Lower lobe of right lung (tissue), 2 donors: ENCODE measurements at regions not wholly inside any gene's neighbourhood (a gene's known extent, or its start where the extent isn't known, plus 50 kb on each side); places are given as distances from the start of the nearest gene placed in this dataset.

Experiments
- ATAC-seq, 2 donors: fragments of 200-7000 bp; cut with Tn5 transposase; one replicate each; pipeline ENCODE4 v1.9.1; 2020 to 2022; ENCODE audit warnings: mild to moderate bottlenecking in 2 of 2, moderate library complexity in 2 of 2
- DNase-seq: peaks from one replicate; pipeline ENCODE4 v3.0.0-alpha.2; 2020
- H3K27ac ChIP-seq: fragments of 200-600 bp; one replicate; pipeline ENCODE4 v1.8.0; 2022
- H3K27me3 ChIP-seq: fragments of 200-600 bp; one replicate; pipeline ENCODE4 v1.8.0; 2022; ENCODE audit warnings: low read depth
- H3K36me3 ChIP-seq: fragments of 200-600 bp; one replicate; pipeline ENCODE4 v1.8.0; 2022; ENCODE audit warnings: mild to moderate bottlenecking
- H3K4me1 ChIP-seq: fragments of 200-600 bp; one replicate; pipeline ENCODE4 v1.8.0; 2022
- H3K4me3 ChIP-seq: fragments of 200-600 bp; one replicate; pipeline ENCODE4 v1.8.0; 2022; ENCODE audit warnings: mild to moderate bottlenecking
- H3K9me3 ChIP-seq: fragments of 200-600 bp; one replicate; pipeline ENCODE4 v1.8.0; 2022
- intact Hi-C: fragments of 100-400 bp; cut with DNase I; formaldehyde crosslinking; loops from one replicate; pipeline ENCODE4 v1.11.0; 2022
- TF ChIP-seq, protein P1 (sequence below): fragments of 200-600 bp; IDR thresholded peaks from one replicate; pipeline ENCODE4 v1.8.0; 2022; ENCODE audit warnings: antibody characterized with exemption, mild to moderate bottlenecking
- donor health status: DM: no; HTN: yes; CAD: no; lungs with severe emphysema.

DNA sequence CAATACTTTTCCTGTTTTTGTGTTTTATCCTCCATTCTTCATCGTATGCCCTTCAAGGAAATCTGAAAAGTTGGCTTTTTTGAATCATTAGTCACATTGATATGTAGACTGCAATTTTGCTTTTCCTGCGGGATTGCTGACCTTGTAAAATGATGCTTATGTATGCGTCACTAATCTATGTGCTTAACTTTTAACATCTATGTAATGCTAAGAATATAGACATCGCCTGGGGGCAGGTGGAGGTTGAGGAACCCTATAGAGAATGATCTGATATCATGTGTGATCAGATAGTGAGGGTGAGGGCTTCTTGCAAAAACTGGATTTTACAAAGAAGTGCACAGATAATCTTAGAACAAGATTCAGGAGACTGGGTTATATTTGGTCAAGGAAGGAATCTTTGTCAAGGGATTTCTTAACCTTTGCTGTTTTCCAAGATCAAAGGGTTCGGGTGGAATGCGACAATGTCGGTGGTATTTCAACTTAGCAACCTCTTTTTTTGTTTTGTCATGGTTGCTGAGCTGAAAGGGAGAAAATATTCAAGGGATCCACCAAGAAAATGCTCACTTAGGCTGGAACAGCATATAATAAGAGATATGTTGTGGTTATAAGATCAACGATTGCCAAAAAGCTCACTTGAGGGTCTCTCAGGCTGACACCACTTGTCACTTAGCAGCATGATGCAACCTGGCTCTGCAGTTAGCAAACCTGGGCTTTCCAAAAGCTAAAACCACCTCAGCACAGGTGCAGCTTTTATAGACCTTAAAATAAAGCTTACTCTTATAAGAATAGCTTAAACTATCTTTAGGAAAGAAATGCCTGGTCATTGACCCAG lies 70.6 kb upstream of the PUDP start:
- Histone ChIP-seq H3K27me3 (no peaks in the 10 kb centered on the region), H3K27ac (no peak overlapping the region), H3K4me1 (no peaks in the 10 kb centered on the region), H3K36me3 (no peaks in the 10 kb centered on the region), H3K9me3 (no peaks in the 10 kb centered on the region), H3K4me3 (no peak overlapping the region)
- no peak for ATAC-seq
- TF ChIP-seq, protein P1, sequence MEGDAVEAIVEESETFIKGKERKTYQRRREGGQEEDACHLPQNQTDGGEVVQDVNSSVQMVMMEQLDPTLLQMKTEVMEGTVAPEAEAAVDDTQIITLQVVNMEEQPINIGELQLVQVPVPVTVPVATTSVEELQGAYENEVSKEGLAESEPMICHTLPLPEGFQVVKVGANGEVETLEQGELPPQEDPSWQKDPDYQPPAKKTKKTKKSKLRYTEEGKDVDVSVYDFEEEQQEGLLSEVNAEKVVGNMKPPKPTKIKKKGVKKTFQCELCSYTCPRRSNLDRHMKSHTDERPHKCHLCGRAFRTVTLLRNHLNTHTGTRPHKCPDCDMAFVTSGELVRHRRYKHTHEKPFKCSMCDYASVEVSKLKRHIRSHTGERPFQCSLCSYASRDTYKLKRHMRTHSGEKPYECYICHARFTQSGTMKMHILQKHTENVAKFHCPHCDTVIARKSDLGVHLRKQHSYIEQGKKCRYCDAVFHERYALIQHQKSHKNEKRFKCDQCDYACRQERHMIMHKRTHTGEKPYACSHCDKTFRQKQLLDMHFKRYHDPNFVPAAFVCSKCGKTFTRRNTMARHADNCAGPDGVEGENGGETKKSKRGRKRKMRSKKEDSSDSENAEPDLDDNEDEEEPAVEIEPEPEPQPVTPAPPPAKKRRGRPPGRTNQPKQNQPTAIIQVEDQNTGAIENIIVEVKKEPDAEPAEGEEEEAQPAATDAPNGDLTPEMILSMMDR, result no peak
- intact Hi-C loops, result no loop called here
- no peak for DNase-seq

DNA sequence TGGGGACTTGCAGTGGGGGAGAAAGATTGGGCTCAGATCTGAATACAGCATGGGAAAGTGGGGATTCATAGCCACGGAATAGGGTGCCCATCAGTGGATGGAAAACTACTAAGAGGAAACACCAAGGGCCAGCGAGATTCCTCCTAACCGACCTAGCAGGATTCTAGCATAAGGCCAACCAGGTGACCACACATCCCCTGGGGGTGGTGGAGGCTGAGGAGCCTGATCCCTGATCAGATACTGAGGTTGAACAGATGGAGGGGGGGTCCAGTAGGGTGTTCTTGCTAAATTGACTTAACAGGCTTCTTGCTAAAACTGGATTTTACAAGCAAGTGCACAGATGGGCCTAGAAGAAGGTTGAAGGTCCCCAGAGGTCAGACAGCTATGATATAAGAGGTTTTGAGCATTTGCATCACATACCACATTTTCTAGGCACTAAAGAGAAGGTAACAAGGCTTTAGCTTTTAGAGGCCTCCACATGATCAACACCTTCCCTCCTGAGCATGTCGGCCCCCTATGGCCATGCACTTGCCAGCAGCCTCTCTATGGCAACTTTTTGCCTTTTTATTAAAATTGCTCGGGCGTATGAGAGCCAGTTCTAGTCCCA lies 69.1 kb upstream of the PUDP start:
- Histone ChIP-seq H3K4me3 (no peak overlapping the region), H3K36me3 (no peaks in the 10 kb centered on the region), H3K4me1 (no peaks in the 10 kb centered on the region), H3K9me3 (no peaks in the 10 kb centered on the region), H3K27ac (no peak overlapping the region), H3K27me3 (no peaks in the 10 kb centered on the region)
- TF ChIP-seq, protein P1, result no peak
- intact Hi-C loops, result no loop called here
- DNase-seq (no peak), ATAC-seq (no peak)

DNA sequence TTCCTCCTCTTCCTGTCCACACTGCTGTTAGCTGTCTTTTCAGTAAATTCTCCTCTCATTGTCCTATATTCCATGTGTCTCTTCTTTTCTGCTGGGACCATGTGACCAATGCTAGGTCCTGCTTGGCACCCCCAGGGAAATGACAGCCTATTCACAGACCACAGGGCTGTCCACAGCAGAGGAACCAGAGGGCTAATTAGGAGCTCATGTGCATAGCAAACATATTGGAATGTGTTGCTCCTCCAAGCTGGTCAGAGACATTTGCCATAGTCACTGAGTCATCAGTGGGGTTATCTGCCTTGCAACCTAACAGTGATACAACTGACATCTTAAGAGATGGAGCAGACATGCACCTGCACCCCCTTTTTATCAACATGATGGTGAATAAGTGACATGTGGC lies 67.9 kb upstream of the PUDP start:
- DNase-seq, result no peak
- no peak for ATAC-seq
- Histone ChIP-seq H3K27me3 (no peaks in the 10 kb centered on the region), H3K4me1 (no peaks in the 10 kb centered on the region), H3K4me3 (no peak overlapping the region), H3K9me3 (no peaks in the 10 kb centered on the region), H3K27ac (no peak overlapping the region), H3K36me3 (no peaks in the 10 kb centered on the region)
- intact Hi-C loops, result no loop called here
- TF ChIP-seq, protein P1, result no peak

DNA sequence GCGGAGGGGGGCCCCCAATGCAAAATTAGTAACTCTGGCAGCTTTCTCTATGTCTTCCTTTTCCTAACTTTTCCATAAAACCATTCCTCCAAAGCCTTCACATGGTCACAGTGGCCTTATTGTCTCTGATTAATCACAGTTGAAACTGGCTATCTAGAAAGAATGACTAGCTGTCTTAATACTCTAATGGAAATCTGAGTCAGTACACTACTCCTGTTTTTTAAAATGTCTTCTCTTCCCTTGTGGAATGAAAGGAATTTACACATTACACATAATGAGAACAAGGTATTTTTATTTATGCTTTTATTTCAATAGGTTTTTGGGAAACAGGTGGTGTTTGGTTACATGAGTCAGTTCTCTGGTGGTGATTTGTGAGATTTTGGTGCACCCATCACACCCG lies 66.3 kb upstream of the PUDP start:
- H3K4me3 ChIP-seq, result no peak overlapping the region
- no peaks in the 10 kb centered on the region for H3K9me3 ChIP-seq
- TF ChIP-seq, protein P1, result no peak
- H3K27me3 ChIP-seq, result no peaks in the 10 kb centered on the region
- H3K4me1 ChIP-seq, result no peaks in the 10 kb centered on the region
- no peak for DNase-seq
- H3K36me3 ChIP-seq, result no peaks in the 10 kb centered on the region
- ATAC-seq, result no peak
- H3K27ac ChIP-seq, result no peak overlapping the region
- intact Hi-C loops, result no loop called here

DNA sequence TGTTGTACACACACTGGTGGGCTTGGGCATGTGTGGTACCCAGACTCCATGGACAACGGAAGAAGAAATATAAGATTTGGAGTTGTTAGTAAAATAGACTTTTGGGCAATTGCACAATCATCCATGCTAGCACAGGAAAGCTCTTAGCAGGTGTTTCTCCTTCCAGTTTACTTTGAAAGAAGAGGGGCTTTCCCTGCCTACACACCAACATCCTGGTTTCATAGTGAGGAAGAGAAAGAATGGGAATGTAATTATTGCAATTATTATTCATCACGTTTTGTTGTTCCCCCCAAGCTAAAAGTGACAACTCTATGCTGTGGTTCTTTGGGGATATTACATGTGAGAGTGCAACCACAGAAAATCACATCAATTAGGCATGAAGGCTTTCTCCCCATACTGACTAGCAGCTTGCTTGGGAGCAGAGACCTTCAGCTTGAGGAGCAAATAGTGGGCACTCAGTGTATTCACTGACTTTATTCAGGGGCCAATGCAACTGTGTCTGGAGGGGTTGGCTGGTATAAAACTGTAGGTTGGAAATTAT lies 57.2 kb upstream of the PUDP start:
- intact Hi-C loops, result no loop called here
- DNase-seq (no peak), ATAC-seq (no peak)
- Histone ChIP-seq H3K4me3 (no peak overlapping the region), H3K27ac (no peak overlapping the region), H3K27me3 (no peaks in the 10 kb centered on the region), H3K4me1 (no peaks in the 10 kb centered on the region), H3K9me3 (no peaks in the 10 kb centered on the region), H3K36me3 (no peaks in the 10 kb centered on the region)
- TF ChIP-seq, protein P1, result no peak
